ENCODE measurements at regions not wholly inside any gene's neighbourhood (a gene's known extent, or its start where the extent isn't known, plus 50 kb on each side); places are given as distances from the start of the nearest gene placed in this dataset.
"Not testable (repeated sequence)": the region's sequence is repeated elsewhere in the genome, so short reads cannot be mapped to it uniquely, and the experiment has no call there.

GRCh38 chr6:140202964-140203515, 828.6 kb upstream of the CITED2 start:
- no peaks in the 10 kb centered on the region for H3K9me2 ChIP-seq (replicated peaks; ENCODE audit: insufficient read depth, low read length)
- H3K9me3 ChIP-seq (replicated peaks; ENCODE audit: insufficient read depth, low read length), result no peaks in the 10 kb centered on the region
- TF ChIP-seq CTCF (IDR thresholded peaks at IDR 0.05; ENCODE audit: low read length), result no peak
- TF ChIP-seq EZH2phosphoT487 (IDR thresholded peaks at IDR 0.05; ENCODE audit: low read length), result no peak
- no peak for TF ChIP-seq EZH2 (optimal IDR thresholded peaks at IDR 0.05; ENCODE audit: low read depth, low read length)
- H3K4me1 ChIP-seq (ENCODE audit: low read length), result peaks cover 19% of the 10 kb centered on the region
- no peaks in the 10 kb centered on the region for H4K20me1 ChIP-seq (ENCODE audit: insufficient read depth, low read length)
- 0 out of 2 replicates have a peak, but pooled peaks cover 7% of the 10 kb centered on the region for H3F3A ChIP-seq (ENCODE audit: insufficient read depth, low read length)
- H2AFZ ChIP-seq (ENCODE audit: low read length), result no peak overlapping the region
- H3K9ac ChIP-seq (ENCODE audit: low read length), result no peak overlapping the region
- no peak overlapping the region for H3K27ac ChIP-seq (ENCODE audit: low read length)
- H3K36me3 ChIP-seq (replicated peaks; ENCODE audit: insufficient read depth, low read length), result no peaks in the 10 kb centered on the region
- DNase-seq, result no peak
- H3K27me3 ChIP-seq (replicated peaks; ENCODE audit: insufficient read depth, low read length), result no peaks in the 10 kb centered on the region
- H3K4me2 ChIP-seq (ENCODE audit: low read depth, low read length), result peak overlapping the region; percentile 61
- no peak overlapping the region for H3K4me3 ChIP-seq (ENCODE audit: low read length)
- H3K79me2 ChIP-seq (ENCODE audit: low read length), result no peaks in the 10 kb centered on the region

- Histone ChIP-seq H3F3A (ENCODE audit: insufficient read depth, low read length) (0 out of 2 replicates have a peak, but pooled peaks cover 7% of the 10 kb centered on the region), H3K4me3 (ENCODE audit: low read length) (no peak overlapping the region), H3K36me3 (replicated peaks; ENCODE audit: insufficient read depth, low read length) (no peaks in the 10 kb centered on the region), H3K9ac (ENCODE audit: low read length) (no peak overlapping the region), H2AFZ (ENCODE audit: low read length) (no peak overlapping the region), H3K27ac (ENCODE audit: low read length) (no peak overlapping the region), H3K79me2 (ENCODE audit: low read length) (no peaks in the 10 kb centered on the region), H3K27me3 (replicated peaks; ENCODE audit: insufficient read depth, low read length) (no peaks in the 10 kb centered on the region), H3K4me1 (ENCODE audit: low read length) (peaks cover 19% of the 10 kb centered on the region), H3K9me3 (replicated peaks; ENCODE audit: insufficient read depth, low read length) (no peaks in the 10 kb centered on the region), H3K4me2 (ENCODE audit: low read depth, low read length) (no peak overlapping the region), H4K20me1 (ENCODE audit: insufficient read depth, low read length) (no peaks in the 10 kb centered on the region), H3K9me2 (replicated peaks; ENCODE audit: insufficient read depth, low read length) (no peaks in the 10 kb centered on the region)
- TF ChIP-seq EZH2 (optimal IDR thresholded peaks at IDR 0.05; ENCODE audit: low read depth, low read length), result no peak
- DNase-seq, result no peak
These were observed 827.5 kb upstream of the CITED2 start for GRCh38 chr6:140201787-140202458.

GRCh38 chr6:140193269-140193668, 818.8 kb upstream of the CITED2 start:
- TF ChIP-seq EZH2phosphoT487 (IDR thresholded peaks at IDR 0.05; ENCODE audit: low read length) (no peak), CTCF (IDR thresholded peaks at IDR 0.05; ENCODE audit: low read length) (no peak), EZH2 (optimal IDR thresholded peaks at IDR 0.05; ENCODE audit: low read depth, low read length) (no peak)
- Histone ChIP-seq H3K9me3 (replicated peaks; ENCODE audit: insufficient read depth, low read length) (no peaks in the 10 kb centered on the region), H2AFZ (ENCODE audit: low read length) (no peak overlapping the region), H3K9me2 (replicated peaks; ENCODE audit: insufficient read depth, low read length) (no peaks in the 10 kb centered on the region), H3K9ac (ENCODE audit: low read length) (no peak overlapping the region), H3K4me1 (ENCODE audit: low read length) (no peaks in the 10 kb centered on the region), H3K27me3 (replicated peaks; ENCODE audit: insufficient read depth, low read length) (no peaks in the 10 kb centered on the region), H3K4me3 (ENCODE audit: low read length) (no peak overlapping the region), H3K27ac (ENCODE audit: low read length) (no peak overlapping the region), H3K4me2 (ENCODE audit: low read depth, low read length) (no peak overlapping the region), H3K36me3 (replicated peaks; ENCODE audit: insufficient read depth, low read length) (no peaks in the 10 kb centered on the region), H3K79me2 (ENCODE audit: low read length) (no peaks in the 10 kb centered on the region), H3F3A (ENCODE audit: insufficient read depth, low read length) (no peaks in the 10 kb centered on the region), H4K20me1 (ENCODE audit: insufficient read depth, low read length) (no peaks in the 10 kb centered on the region)
- DNase-seq, result no peak

GRCh38 chr6:140192018-140192417, 817.6 kb upstream of the CITED2 start:
- H3K4me1 ChIP-seq (ENCODE audit: low read length), result no peaks in the 10 kb centered on the region

GRCh38 chr6:140189263-140189662, 814.8 kb upstream of the CITED2 start:
- not testable (repeated sequence) for H3K27ac ChIP-seq (ENCODE audit: low read length); H2AFZ ChIP-seq (ENCODE audit: low read length); H3K4me3 ChIP-seq (ENCODE audit: low read length); H3K9ac ChIP-seq (ENCODE audit: low read length); H4K20me1 ChIP-seq (ENCODE audit: insufficient read depth, low read length); H3K4me2 ChIP-seq (ENCODE audit: low read depth, low read length); H3K36me3 ChIP-seq (replicated peaks; ENCODE audit: insufficient read depth, low read length); H3K27me3 ChIP-seq (replicated peaks; ENCODE audit: insufficient read depth, low read length); H3K9me3 ChIP-seq (replicated peaks; ENCODE audit: insufficient read depth, low read length); DNase-seq; H3K9me2 ChIP-seq (replicated peaks; ENCODE audit: insufficient read depth, low read length); H3K4me1 ChIP-seq (ENCODE audit: low read length); H3K79me2 ChIP-seq (ENCODE audit: low read length); H3F3A ChIP-seq (ENCODE audit: insufficient read depth, low read length)

More at GRCh38 chr6:140192018-140192417, 817.6 kb upstream of the CITED2 start:
- Histone ChIP-seq H3K27ac (ENCODE audit: low read length) (no peak overlapping the region), H3K36me3 (replicated peaks; ENCODE audit: insufficient read depth, low read length) (no peaks in the 10 kb centered on the region), H3K9me2 (replicated peaks; ENCODE audit: insufficient read depth, low read length) (no peaks in the 10 kb centered on the region), H3K9ac (ENCODE audit: low read length) (no peak overlapping the region), H2AFZ (ENCODE audit: low read length) (no peak overlapping the region), H3K27me3 (replicated peaks; ENCODE audit: insufficient read depth, low read length) (no peaks in the 10 kb centered on the region), H3K9me3 (replicated peaks; ENCODE audit: insufficient read depth, low read length) (no peaks in the 10 kb centered on the region), H4K20me1 (ENCODE audit: insufficient read depth, low read length) (no peaks in the 10 kb centered on the region), H3K79me2 (ENCODE audit: low read length) (no peaks in the 10 kb centered on the region), H3F3A (ENCODE audit: insufficient read depth, low read length) (no peaks in the 10 kb centered on the region), H3K4me2 (ENCODE audit: low read depth, low read length) (no peak overlapping the region), H3K4me3 (ENCODE audit: low read length) (no peak overlapping the region)
- no peak for DNase-seq
- TF ChIP-seq CTCF (IDR thresholded peaks at IDR 0.05; ENCODE audit: low read length) (no peak), EZH2 (optimal IDR thresholded peaks at IDR 0.05; ENCODE audit: low read depth, low read length) (no peak), EZH2phosphoT487 (IDR thresholded peaks at IDR 0.05; ENCODE audit: low read length) (no peak)
